CD14-positive monocyte (primary cell): ENCODE measurements at regions not wholly inside any gene's neighbourhood (a gene's known extent, or its start where the extent isn't known, plus 50 kb on each side); places are given as distances from the start of the nearest gene placed in this dataset.

ENCODE experiments used
- DNase-seq, 3 donors: peaks; one replicate each; pipeline ENCODE4 v3.0.0-alpha.2; 2011 to 2022
- H2AFZ ChIP-seq: 2 replicates; pipeline ENCODE4 v1.6.0; 2012; ENCODE audit warnings: mild to moderate bottlenecking, low read depth, low read length, inconsistent platforms; ENCODE audit not compliant: insufficient read depth, poor library complexity, severe bottlenecking
- H3K27ac ChIP-seq, 2 donors: 1 replicate in 1 of 2; 2 replicates in 1 of 2; pipeline ENCODE4 v1.5.1; 2012 to 2013; ENCODE audit warnings: low read length in 2 of 2, control low read depth in 1 of 2, inconsistent platforms in 1 of 2, low read depth in 1 of 2, mild to moderate bottlenecking in 1 of 2
- H3K27me3 ChIP-seq, 2 donors: one replicate each; pipeline versions ENCODE4 v1.6.0 to v1.6.1; 2011 to 2013; ENCODE audit warnings: low read length in 2 of 2; ENCODE audit not compliant: control insufficient read depth in 2 of 2, insufficient read depth in 2 of 2
- H3K36me3 ChIP-seq, 2 donors: replicated peaks in 1 of 2; 1 replicate in 1 of 2; 2 replicates in 1 of 2; pipeline versions ENCODE4 v1.5.1 to v1.6.1; 2012 to 2013; ENCODE audit warnings: low read length in 2 of 2, control low read depth in 1 of 2, inconsistent platforms in 1 of 2, mild to moderate bottlenecking in 1 of 2; ENCODE audit not compliant: insufficient read depth in 2 of 2, control insufficient read depth in 1 of 2
- H3K4me1 ChIP-seq, 2 donors: 1 replicate in 1 of 2; 2 replicates in 1 of 2; pipeline versions ENCODE4 v1.5.1 to v1.6.1; 2012 to 2013; ENCODE audit warnings: low read length in 2 of 2, control low read depth in 1 of 2, inconsistent platforms in 1 of 2, mild to moderate bottlenecking in 1 of 2, moderate library complexity in 1 of 2; ENCODE audit not compliant: insufficient read depth in 2 of 2, control insufficient read depth in 1 of 2
- H3K4me2 ChIP-seq: replicated peaks from 2 replicates; pipeline ENCODE3; 2012; ENCODE audit warnings: low read length, moderate library complexity, mild to moderate bottlenecking; ENCODE audit not compliant: poor library complexity, severe bottlenecking; ENCODE audit errors: extremely low read depth
- H3K4me3 ChIP-seq, 3 experiments: fragments of 200-600 bp in 1 of 3; sonication (generic) in 1 of 3; replicated peaks in 1 of 3; 1 replicate in 2 of 3; 2 replicates in 1 of 3; pipeline ENCODE4 v1.5.1; 2011 to 2013; ENCODE audit warnings: low read length in 3 of 3, mild to moderate bottlenecking in 3 of 3, control low read depth in 2 of 3, low read depth in 2 of 3, inconsistent platforms in 1 of 3, moderate library complexity in 1 of 3
- H3K79me2 ChIP-seq: 2 replicates; pipeline ENCODE4 v1.6.0; 2012; ENCODE audit warnings: mild to moderate bottlenecking, control low read depth, inconsistent platforms, low read length, moderate library complexity; ENCODE audit not compliant: insufficient read depth
- H3K9ac ChIP-seq: 2 replicates; pipeline ENCODE4 v1.6.0; 2017; ENCODE audit warnings: low read length, mild to moderate bottlenecking; ENCODE audit not compliant: insufficient read depth, poor library complexity, severe bottlenecking
- H3K9me3 ChIP-seq, 2 donors: replicated peaks in 1 of 2; 1 replicate in 1 of 2; 2 replicates in 1 of 2; pipeline versions ENCODE4 v1.5.1 to v1.6.1; 2012 to 2013; ENCODE audit warnings: low read length in 2 of 2, control low read depth in 1 of 2; ENCODE audit not compliant: control insufficient read depth in 1 of 2, insufficient read depth in 1 of 2
- H4K20me1 ChIP-seq: 2 replicates; pipeline ENCODE4 v1.6.0; 2012; ENCODE audit warnings: mild to moderate bottlenecking, low read length, control low read depth, moderate library complexity; ENCODE audit not compliant: insufficient read depth
- H3K27ac Mint-ChIP-seq, 7 donors: one replicate each; pipeline ENCODE4 v1.8.0; 2020; ENCODE audit warnings: mild to moderate bottlenecking in 7 of 7, mixed read lengths in 7 of 7, moderate library complexity in 6 of 7, inconsistent platforms in 2 of 7
- H3K27me3 Mint-ChIP-seq, 3 donors: one replicate each; pipeline ENCODE4 v1.8.0; 2021 to 2022; ENCODE audit warnings: low read depth in 3 of 3, mild to moderate bottlenecking in 3 of 3, mixed read lengths in 3 of 3, moderate library complexity in 3 of 3, inconsistent platforms in 1 of 3
- H3K36me3 Mint-ChIP-seq, 2 donors: one replicate each; pipeline ENCODE4 v1.8.0; 2020; ENCODE audit warnings: mixed read lengths in 2 of 2, inconsistent platforms in 1 of 2, mild to moderate bottlenecking in 1 of 2
- H3K4me1 Mint-ChIP-seq: one replicate; pipeline ENCODE4 v1.8.0; 2020; ENCODE audit warnings: mild to moderate bottlenecking, mixed read lengths
- H3K4me3 Mint-ChIP-seq, 2 donors: one replicate each; pipeline ENCODE4 v1.8.0; 2020; ENCODE audit warnings: mild to moderate bottlenecking in 2 of 2, mixed read lengths in 2 of 2, moderate library complexity in 1 of 2
- H3K9me3 Mint-ChIP-seq, 7 donors: one replicate each; pipeline ENCODE4 v1.8.0; 2020 to 2022; ENCODE audit warnings: mixed read lengths in 7 of 7, mild to moderate bottlenecking in 6 of 7, moderate library complexity in 6 of 7, inconsistent platforms in 2 of 7
- WGBS: methylation state at CpG from one replicate; pipeline ENCODE4 v1.1.5; 2013; ENCODE audit warnings: missing lambda C conversion rate; ENCODE audit not compliant: insufficient coverage; 5-methylcytosine and 5-hydroxymethylcytosine counted together
- intact Hi-C, 2 donors: fragments of 100-400 bp; cut with micrococcal nuclease; formaldehyde crosslinking; loops; one replicate each; pipeline versions ENCODE4 v1.15.0 to v1.15.1; 2023
- TF ChIP-seq, protein P1 (sequence below): fragments of 200-600 bp; IDR thresholded peaks from one replicate; pipeline ENCODE4 v1.8.0; 2022; ENCODE audit warnings: antibody characterized with exemption, mild to moderate bottlenecking

GRCh38 chr3:81303321-81303720, 458.1 kb downstream of the GBE1 start:
- H3K4me2 ChIP-seq, result no peak overlapping the region
- H3K4me1 ChIP-seq, result no peaks in the 10 kb centered on the region
- no peaks in the 10 kb centered on the region for H3K36me3 ChIP-seq
- no CpG with 5 or more reads among the region's 2 CpGs for WGBS
- no peaks in the 10 kb centered on the region for H3K9me3 ChIP-seq
- Mint-ChIP-seq H3K4me1 (no peaks in the 10 kb centered on the region), H3K27ac (no peak overlapping the region), H3K4me3 (no peak overlapping the region), H3K9me3 (peaks cover 0 to 3% (median 0%) of the 10 kb centered on the region in 7 donors), H3K36me3 (no peaks in the 10 kb centered on the region), H3K27me3 (peaks cover 0 to 3% (median 0%) of the 10 kb centered on the region in 3 donors)
- no peak overlapping the region for H3K27ac ChIP-seq
- no peaks in the 10 kb centered on the region for H3K27me3 ChIP-seq
- no peaks in the 10 kb centered on the region for H4K20me1 ChIP-seq
- no peaks in the 10 kb centered on the region for H3K79me2 ChIP-seq
- no peak overlapping the region for H3K9ac ChIP-seq
- H3K4me3 ChIP-seq, result no peak overlapping the region
- no peak for DNase-seq
- H2AFZ ChIP-seq, result no peak overlapping the region
- TF ChIP-seq, protein P1, sequence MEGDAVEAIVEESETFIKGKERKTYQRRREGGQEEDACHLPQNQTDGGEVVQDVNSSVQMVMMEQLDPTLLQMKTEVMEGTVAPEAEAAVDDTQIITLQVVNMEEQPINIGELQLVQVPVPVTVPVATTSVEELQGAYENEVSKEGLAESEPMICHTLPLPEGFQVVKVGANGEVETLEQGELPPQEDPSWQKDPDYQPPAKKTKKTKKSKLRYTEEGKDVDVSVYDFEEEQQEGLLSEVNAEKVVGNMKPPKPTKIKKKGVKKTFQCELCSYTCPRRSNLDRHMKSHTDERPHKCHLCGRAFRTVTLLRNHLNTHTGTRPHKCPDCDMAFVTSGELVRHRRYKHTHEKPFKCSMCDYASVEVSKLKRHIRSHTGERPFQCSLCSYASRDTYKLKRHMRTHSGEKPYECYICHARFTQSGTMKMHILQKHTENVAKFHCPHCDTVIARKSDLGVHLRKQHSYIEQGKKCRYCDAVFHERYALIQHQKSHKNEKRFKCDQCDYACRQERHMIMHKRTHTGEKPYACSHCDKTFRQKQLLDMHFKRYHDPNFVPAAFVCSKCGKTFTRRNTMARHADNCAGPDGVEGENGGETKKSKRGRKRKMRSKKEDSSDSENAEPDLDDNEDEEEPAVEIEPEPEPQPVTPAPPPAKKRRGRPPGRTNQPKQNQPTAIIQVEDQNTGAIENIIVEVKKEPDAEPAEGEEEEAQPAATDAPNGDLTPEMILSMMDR, result no peak
- intact Hi-C loops, result no loop called here

DNA sequence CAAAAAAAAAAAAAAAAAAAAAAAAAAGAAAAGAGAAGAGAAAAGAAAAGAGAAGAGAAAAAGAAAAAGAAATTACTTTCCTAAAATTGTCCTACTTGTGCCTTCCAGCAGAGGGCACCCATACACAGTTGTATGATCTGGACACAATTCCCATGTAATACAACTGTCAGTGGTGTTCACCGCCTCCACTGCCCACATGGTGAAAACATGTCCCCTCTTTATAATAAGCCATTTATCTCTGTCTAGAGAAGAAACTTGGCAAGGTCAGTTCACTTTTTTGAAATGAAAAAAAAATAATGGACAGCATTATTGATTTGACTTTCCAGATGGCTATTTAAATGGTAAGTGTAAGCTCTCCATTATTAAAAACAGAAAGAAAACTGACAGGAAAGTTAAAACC, 459.4 kb downstream of the GBE1 start:
- DNase-seq, result peak in 2 of 3 donors; percentile 1 to 5
- no CpG with 5 or more reads among the region's 1 CpG for WGBS

More for the DNA sequence above, 459.4 kb downstream of the GBE1 start:
- H3K36me3 Mint-ChIP-seq, result no peaks in the 10 kb centered on the region
- Histone ChIP-seq H3K4me2 (no peak overlapping the region), H3K27me3 (no peaks in the 10 kb centered on the region), H3K4me1 (no peaks in the 10 kb centered on the region), H3K9ac (no peak overlapping the region), H2AFZ (no peak overlapping the region), H3K79me2 (no peaks in the 10 kb centered on the region), H3K9me3 (no peaks in the 10 kb centered on the region), H4K20me1 (no peaks in the 10 kb centered on the region), H3K36me3 (no peaks in the 10 kb centered on the region), H3K4me3 (no peak overlapping the region), H3K27ac (no peak overlapping the region)
- TF ChIP-seq, protein P1, result peak; percentile 78
- peaks cover 0 to 3% (median 0%) of the 10 kb centered on the region in 7 donors for H3K9me3 Mint-ChIP-seq
- H3K27ac Mint-ChIP-seq, result no peak overlapping the region
- no peaks in the 10 kb centered on the region for H3K4me1 Mint-ChIP-seq
- intact Hi-C loops, result no loop called here
- no peak overlapping the region for H3K4me3 Mint-ChIP-seq
- H3K27me3 Mint-ChIP-seq, result peaks cover 0 to 3% (median 0%) of the 10 kb centered on the region in 3 donors
